ENCODE measurements at regions not wholly inside any gene's neighbourhood (a gene's known extent, or its start where the extent isn't known, plus 50 kb on each side); places are given as distances from the start of the nearest gene placed in this dataset.

DNA sequence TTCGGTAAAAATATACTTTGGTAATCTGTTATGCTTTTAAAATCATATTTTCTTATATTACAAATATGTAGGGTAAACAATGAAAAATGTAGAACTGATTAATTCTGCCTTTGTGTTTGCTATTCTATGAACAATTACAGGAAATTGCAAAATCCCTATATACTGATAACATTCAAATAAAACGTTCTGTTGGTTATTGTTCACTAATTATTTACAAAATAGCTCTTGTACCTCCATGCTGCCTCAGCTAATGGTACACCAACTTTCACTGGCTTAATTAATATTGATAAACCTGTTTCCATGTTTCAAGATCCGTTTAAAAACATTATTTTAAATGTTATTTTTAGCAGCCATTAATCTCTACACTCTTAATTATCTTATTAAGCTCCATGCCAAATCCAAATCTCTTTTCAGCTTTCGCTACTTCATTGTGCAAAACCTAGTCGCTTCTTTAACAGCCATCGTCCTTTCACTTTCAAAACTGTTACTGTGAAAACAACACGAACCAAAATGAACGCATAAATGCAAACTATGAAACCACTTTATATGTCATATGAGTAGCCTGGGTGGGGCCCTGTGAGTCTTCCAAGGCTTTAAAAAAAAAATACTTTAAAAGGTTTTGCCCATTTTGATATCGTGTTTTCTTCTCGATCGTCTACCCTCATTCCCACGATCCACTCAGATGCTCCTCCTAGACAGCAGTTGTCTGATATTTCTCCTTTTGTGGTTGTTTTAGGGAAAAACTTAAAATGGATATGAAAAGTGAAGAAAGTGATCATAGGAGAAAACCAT is 807.1 kb downstream of the USP25 start:
- no peak for DNase-seq (ENCODE audit: low read depth in 2 of 2)

DNA sequence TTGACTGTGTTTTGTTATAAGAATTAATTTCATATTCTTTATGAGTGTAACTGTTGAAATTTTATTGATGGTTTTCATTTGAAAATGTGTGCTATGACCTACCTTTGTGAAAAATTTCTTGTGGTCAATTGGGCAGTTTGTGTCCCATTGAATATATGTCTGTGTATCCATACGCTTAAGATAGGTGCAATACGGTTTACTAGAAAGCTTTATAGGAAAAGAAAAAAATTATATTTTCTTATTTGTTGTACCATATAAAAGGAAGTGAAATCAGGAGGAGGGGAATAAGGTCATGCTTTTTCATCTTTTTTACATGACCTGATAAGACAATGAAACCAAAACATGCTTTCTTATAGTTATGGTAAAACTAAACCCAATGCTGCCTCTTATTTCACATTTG is 807.7 kb downstream of the USP25 start:
- DNase-seq (ENCODE audit: low read depth in 2 of 2): no peak

DNA sequence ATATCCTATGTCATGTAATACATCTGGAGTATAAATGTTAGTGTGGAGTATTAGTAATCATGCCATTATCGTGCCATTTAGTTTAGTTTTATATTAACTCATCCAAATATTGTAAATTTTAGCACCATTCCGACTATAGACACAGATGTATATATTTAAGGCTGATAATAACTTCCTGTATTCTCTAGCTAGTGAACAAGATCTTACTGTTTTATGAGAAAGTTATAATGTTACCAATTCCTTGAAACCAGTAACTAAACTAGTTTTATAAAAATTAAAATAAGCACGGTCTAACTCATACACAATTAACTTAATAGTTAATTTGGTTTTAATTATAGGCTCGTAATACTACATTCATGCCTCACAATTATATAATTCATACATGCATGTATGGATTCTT is 808.6 kb downstream of the USP25 start:
- DNase-seq (ENCODE audit: low read depth in 2 of 2): no peak

DNA sequence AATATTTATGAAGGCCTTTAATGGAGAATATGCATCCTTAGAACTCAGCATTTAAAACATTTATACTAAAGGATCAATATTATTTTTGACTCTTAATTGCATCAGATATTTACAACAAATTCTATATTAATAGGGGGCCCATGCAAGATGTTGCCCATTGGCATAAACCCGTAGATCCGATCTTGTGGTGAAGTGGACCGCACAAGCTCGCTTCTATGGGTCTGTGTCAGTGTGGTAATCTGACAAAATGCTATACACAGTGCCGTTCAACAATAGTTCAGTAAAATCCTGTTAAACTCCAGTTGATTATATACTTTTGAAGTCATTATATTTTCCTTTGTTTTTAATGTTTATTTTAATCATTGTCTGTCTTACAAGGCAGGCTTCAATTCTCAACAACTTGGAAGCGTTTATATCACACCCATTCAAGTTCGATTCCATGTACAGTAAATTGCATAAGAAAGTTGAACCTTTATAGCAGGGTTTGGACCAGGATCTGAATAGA is 809.2 kb downstream of the USP25 start:
- no peak for DNase-seq (ENCODE audit: low read depth in 2 of 2)

DNA sequence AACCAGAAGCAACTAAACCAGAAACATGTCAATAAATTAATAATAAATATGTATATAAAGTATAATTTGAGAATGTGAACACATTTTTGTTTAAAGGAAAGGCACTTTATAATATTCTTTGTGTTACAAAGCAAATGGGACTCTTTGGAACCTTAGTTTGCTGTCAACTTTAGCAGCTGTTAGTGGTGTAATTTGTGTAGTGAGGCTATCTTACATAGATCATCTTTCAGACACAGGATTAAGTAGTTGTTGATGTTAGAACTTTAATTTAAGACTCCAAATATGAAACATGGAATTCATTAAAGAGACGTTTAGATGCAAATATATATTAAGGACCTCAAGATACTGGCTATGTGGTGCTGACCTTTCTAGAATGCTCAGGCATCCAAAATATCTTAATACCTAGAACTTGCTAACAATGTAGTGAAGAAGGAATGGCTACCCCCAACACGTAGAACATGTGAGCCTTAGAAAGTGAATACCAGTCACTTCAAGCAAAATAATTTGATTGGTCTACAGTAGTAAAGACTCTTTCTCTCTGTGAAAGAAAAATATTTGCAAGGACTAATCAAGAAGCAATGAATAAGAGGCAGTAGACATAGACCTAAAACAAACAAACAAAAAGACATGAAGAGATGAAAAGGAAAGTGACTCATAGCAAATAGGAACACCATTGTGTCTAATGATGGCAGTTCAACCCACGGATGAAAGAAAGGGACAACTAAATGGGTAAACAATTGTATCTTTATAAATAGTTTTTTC is 811.4 kb downstream of the USP25 start:
- no peak for DNase-seq (ENCODE audit: low read depth in 2 of 2)

DNA sequence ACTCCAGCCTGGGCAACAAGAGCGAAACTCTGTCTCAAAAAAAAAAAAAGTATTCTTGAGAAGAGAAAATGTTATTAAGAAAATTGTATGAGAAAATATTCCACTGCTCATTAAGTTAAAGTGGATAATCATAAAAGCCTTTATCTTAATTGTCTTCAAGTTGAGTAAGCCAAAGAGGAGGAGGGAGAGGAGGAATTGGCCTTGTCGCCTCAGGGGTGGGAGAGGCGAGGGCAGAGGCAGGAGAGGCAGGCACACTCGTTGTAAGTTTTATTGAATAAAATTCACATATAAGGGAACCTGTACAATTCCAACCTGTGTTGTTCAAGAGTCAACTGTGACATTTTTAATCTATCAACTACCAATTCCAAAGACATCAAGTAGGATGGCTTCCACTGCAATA is 820.3 kb downstream of the USP25 start:
- no peak for DNase-seq (ENCODE audit: low read depth in 2 of 2)

DNA sequence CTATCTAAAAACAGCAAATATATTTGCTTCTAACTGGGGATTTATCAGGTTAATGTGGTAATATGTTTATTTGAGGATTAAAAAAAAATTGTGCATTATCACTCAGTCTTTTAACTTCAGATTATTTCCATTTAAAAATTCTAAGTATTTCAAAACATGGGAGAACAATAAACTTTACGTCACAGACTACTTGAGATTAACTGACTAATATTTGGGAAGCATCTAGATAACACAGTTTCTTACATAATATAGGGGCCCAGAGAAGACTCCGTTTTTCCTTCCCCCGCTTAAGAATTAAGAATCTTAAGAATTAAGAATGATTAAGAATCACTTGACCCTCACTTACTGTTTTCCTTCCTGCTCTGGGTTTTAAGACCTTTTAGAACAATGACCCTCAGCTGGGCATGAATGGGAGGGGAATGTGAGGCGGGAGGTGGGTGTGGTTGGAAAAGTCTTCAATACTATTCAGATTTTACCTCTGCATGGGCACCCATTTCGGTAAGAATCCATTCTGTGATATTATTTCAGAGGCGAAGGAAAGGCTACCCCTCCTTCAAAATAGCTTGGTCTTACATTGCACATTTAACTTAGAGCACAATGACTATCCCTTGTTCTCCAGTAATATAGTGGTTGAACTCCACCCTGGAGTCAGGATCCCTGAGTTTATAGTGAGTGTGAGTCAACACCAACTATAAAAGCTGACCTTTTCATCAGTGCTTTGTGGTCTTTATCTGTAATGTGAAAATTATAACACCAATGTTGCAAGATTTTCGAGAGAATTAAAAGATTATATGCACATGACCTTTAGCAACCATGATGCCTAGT is 821.3 kb downstream of the USP25 start:
- no peak for DNase-seq (ENCODE audit: low read depth in 2 of 2)

DNA sequence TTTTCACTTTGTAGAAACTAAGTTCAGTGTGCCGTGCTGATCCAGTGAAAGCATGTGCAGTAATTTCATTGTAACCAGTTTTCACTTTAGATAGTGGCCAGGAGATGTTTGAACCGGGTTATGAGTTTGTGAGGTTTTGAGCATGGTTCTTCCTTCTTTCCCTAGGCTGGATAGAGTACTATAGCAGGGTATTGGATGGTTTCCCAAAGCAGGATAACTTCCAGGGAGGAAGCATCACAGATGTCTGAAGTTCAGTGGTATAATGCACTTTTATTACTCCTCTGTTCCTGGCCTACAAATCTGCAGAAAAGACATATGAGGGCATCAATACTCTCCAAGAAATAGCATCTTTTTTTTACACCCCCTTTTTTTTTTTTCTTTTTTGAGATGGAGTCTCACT is 823.1 kb downstream of the USP25 start:
- no peak for DNase-seq (ENCODE audit: low read depth in 2 of 2)

DNA sequence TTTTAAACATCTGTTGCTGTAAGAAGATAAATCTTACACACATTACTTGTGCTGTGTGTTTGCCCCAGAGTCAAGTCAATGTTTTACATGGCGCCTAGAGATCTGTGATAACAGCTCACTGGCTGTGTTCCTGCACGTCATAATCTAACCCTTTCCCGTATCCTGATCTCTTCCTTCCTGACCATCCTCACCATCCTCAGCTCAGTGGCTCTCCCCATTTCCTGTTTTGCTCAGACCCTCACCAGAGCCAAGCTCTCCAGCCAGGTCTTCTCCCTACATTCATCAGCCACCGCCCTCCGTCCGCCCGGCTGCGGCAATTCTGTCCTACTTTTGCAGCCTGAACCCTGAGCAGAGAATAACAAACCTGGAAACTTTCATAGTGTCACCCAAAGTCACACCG is 824.7 kb downstream of the USP25 start:
- DNase-seq (ENCODE audit: low read depth in 2 of 2): no peak

DNA sequence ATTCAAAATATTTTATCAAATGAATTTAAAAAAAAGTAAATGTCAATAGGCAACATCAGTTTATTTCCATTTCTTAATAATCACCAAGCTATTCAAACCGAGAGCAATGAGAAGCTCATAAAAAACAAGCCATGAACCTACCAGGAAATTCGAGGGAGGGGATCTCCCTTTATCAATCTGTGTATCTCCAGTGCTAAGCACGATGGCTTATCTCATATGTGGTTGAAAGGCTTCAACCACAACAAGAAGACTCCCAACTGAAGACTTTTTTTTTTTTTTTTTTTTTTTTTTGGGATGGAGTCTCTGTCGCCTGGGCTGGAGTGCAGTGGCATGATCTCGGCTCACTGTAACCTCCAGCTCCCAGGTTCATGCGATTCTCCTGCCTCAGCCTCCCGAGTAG is 833.3 kb downstream of the USP25 start:
- no peak for DNase-seq (ENCODE audit: low read depth in 2 of 2)

DNA sequence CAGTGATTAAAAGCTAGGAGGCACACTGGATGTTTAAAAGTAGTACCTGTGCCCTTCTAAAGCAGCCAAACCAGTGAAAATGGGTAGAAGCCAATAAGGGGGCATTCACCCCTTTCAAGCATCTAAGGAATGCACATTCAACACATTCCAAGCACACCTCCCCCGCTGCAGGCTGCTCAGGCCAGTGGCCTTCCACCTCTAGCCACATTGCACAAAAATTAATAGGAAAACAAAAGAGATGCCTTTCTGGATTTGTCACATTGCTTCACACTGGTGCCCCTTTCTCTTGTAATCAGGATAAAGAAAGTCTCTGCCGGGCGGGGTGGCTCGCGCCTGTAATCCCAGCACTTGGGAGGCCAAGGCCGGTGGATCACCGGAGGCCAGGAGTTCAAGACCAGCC is 834.0 kb downstream of the USP25 start:
- no peak for DNase-seq (ENCODE audit: low read depth in 2 of 2)

DNA sequence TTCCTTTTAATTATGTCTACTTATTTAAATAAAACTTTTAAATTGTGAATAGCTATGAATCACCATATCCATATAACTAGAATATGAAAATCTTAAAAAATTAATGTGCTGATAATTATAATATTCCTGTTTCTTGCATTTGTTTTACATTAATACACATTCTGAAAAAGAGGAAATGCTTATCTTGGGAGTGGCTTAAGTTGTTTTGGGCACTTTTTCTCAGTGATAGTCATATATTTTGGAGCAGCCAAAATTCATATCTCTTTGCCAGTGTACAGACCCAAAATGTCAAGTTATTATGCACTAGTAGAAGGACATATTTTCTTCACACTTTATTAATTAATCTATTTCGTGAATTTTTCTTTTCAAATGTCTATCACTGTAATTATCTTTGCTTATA is 838.5 kb downstream of the USP25 start:
- DNase-seq (ENCODE audit: low read depth in 2 of 2): no peak

DNA sequence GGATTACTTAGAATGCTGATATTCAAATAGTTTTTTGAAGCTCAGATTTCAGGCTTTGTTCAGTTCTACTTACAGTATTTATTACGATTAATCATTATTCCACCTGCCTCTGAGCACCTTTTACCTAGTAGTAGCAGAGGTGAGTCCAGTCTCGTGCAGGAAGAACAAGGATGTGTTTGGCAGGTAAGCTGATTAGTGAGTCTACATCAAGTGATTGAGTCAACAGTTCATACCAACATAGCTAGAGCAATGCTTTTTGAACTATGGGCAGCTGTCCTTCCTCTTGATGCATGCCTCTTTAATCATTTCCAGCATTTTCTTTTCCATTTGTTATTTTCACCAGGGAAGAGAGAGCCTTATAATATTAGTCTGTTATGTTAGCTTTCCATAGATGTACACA is 838.9 kb downstream of the USP25 start:
- no peak for DNase-seq (ENCODE audit: low read depth in 2 of 2)

DNA sequence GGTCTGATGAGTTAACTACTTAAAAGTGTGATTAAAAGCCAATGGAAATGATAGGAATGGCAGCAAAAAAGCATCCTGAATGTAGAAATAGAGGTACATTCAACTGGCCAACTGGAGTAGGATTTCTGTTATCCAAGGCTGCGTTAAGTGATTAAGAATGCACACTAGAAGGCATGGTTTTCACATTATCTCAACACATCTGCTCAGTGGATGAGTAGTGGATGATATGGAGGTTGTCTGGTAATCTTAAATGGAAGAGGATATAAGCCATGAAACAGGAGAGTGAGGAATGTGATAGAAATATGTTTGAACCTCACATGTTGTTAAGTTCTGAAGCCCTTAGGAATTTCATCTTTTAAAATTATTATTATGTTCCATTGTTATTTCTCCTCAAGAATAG is 839.9 kb downstream of the USP25 start:
- no peak for DNase-seq (ENCODE audit: low read depth in 2 of 2)

DNA sequence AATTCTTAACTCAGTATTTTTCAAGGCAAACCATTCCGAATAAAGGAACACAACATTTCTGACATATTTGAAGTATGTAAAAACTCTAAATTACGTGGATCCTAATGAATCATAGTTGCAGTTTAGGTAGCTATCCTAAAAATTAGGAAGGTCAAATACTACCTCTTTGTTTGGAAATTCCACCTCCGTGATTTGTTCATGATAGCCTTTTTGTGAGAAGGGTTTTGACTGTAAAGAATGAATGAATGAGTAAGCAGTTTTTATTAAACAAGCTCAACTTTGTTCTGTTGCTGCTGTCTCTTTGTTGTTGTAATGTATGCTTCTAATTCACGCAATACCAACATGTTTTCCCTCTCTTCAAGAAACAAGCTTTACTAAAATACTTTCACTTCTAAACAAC is 840.4 kb downstream of the USP25 start:
- DNase-seq (ENCODE audit: low read depth in 2 of 2): no peak

DNA sequence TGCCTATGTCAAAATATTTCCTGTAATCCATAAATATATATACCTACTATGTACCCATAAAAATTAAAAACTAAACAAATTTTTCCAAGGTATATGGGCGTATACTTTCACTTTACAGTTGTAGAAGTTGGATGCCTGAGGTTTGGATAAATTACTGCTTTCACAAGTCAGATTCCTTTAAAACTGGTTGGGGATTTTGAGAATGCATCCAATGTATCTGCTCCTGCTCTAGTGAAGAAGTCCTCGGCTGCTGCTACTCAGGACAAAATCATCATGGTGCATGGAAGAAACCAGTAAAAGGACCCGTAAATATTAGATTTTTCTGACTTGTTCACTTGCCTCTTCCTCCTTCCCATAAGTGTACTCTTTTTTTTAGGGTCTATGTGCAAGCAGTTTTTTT is 841.1 kb downstream of the USP25 start:
- DNase-seq (ENCODE audit: low read depth in 2 of 2): no peak

DNA sequence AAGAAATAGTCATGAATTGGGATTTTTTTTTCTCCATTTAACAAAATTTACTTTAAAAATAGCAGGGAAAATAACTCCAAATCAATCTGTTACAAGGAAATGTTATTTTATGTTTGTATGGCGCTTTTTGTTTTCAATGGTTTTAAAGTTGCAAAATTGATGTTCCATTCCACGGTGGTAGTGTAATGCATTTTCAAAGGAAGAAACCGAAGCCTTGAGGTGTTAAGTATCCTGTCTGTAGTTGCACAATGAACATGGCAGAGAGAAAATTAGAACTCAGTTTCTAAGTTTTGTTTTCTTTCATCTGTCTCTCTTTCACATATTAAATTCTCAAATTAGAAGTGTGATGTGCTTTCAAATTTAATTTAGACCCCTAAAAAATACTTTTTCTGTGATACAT is 841.8 kb downstream of the USP25 start:
- no peak for DNase-seq (ENCODE audit: low read depth in 2 of 2)

DNA sequence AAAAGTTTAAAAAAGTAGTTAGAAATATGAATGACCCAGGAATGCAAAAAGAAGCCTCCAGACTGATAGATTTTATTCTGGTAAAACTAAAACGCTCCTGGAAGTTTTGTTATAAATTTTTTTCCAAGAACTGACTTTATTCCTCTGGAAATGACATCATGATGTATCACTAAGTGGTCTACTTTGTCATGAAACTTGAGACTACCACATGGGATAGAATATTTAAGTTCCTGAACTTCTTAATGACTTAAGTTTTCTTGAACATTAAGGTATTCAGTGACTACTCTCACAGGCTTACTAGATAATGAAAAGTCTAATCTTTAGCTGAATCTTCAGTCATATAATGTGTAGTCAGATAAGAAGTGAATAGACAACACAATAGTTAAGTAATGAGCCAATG is 842.2 kb downstream of the USP25 start:
- DNase-seq (ENCODE audit: low read depth in 2 of 2): no peak

DNA sequence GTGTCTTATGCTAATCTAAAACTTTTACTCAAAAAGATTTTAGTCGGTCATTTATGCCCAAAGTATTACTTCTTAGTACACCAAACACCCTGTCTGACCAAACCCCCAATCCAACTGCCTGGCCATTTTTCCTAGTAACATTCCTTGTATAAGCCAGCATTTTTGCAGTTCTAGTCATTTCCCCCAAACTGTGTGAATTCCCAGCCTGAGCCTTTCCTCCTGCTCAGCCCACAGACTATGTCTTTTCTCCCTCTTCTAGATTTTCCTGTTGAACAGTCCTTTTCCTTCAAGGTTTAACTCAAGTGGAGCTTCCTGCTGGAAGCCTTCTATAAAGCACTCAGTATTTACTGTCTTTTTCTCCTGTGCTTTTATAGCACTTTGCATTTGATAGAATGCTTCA is 843.8 kb downstream of the USP25 start:
- peak; percentile 50 to 59 for DNase-seq (ENCODE audit: low read depth in 2 of 2)

DNA sequence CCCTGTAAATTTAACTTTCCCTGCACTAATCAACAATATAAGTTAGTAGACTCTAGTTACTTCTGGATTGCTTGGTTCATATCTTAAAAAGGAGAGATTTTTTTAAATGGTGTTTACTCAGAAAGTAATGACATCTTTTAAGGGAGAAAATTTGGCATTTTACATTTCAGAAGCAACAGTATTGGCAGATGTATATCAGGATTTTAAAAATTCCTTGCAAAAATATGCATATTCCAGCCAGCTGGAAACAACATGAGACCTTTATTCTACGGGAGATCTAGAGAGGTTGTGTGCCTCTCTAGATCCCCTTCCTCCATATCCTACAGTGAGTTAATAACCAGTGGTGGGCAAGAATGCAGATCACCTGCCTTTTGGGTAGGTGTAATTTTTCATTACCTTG is 848.2 kb downstream of the USP25 start:
- DNase-seq (ENCODE audit: low read depth in 2 of 2): no peak

DNA sequence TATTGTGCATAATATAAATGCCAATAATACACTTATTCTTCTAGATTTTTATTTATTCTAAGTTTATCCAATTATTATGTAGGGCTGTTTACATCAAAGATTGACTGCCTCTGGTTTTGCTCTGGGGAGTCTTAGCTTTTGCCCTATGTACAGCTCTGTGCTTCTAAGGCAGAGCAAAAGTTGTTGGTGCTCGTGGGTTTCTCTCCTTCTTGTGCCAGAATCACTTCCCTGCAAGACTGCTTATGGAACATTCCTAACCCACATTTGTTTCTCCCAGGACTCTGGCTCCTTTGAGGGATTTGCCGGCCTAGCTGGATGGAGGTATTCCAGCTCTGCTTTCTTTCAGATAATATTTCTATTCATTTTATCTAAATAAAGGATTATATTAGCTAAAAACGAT is 849.1 kb downstream of the USP25 start:
- DNase-seq (ENCODE audit: low read depth in 2 of 2): no peak

DNA sequence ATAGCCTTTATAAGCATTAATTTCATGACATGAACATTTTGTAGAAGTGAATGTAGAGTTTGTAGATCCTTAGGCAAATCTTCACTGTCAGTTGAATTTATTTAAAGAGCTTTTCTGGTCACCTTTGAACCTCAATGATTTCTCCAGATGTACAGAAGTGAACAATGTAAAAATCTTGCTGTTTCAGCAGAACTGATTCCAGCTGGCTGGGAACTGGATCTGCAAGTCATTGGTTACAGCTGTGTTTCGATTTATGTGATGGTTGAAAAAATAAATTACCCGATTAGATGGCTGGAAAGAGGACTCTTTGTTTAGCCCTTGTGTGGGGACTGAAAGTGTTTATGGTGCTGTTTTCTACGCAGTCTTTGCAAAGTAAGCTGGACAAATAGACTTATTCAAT is 849.8 kb downstream of the USP25 start:
- peak; percentile 37 to 45 for DNase-seq (ENCODE audit: low read depth in 2 of 2)

Data from fibroblast of skin of left quadriceps (primary cell).